GM18861 (cell line): ENCODE measurements at regions not wholly inside any gene's neighbourhood (a gene's known extent, or its start where the extent isn't known, plus 50 kb on each side); places are given as distances from the start of the nearest gene placed in this dataset.

Experiments used
- ATAC-seq: cut with Tn5 transposase; IDR thresholded peaks from one replicate; pipeline ENCODE4 v1.9.1; 2021; ENCODE audit not compliant: unreplicated experiment

- ATAC-seq: no peak
Observed at GRCh38 chr5:93278896-93279295, 302.1 kb downstream of the NR2F1-AS1 start.

DNA sequence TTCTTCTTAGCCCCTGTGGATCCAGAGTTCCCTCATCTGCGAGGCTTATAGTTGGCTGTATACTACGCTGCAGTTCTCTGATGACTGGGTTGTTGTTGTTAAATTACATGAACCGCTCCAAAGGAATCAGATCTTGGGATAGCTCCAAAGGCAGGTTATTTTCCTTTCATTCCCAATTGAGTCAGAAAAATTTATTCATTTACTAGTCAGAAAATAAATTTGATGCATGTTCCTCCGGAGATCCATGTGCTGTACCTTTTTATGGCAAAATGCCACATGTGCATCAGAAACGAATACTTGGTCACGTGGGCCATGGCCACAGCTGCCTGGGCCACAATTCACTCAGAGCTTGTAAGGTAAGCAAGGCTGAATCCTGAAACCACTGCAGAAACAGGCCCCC lies 304.0 kb downstream of the NR2F1-AS1 start:
- ATAC-seq: no peak

- no peak for ATAC-seq
Observed at GRCh38 chr5:93275376-93275775, 305.6 kb downstream of the NR2F1-AS1 start.

DNA sequence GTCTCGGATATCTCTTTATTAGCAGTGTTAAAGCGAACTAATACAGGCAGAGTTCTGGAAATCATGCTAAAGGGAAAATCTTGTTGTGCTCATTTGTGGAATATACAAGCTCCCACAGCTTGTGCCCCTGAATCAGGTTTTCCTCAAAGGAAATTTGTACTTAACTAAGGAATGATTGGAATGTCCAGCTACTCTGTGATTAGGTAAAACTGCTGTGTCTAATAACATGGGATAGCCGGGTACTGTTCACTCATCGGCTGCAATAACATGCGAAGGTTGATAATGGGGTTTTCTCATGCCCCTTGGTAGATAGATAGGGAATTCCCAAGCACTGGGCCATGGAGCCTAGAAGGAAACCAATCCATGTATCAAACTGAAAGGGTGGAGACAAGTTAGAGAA lies 306.7 kb downstream of the NR2F1-AS1 start:
- ATAC-seq: no peak

DNA sequence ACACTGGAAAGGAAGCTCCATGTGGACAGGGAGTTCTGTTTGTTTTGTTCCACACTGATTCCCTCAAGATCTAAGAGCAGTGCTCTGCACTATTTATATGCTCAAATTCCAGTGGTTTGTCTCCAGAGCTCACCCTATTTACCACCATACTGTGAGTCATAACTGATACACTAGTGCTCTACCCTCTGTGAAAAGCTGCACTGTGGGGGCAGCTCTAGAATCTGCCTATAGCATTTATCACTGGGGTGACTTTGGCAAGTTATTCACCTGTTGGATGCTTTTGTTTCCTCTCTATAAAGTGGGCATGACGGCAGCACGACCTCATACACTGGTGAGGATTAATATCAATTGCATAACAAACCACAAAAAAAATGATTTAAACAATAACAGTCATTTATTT lies 307.8 kb downstream of the NR2F1-AS1 start:
- no peak for ATAC-seq

- ATAC-seq: no peak
Observed at GRCh38 chr5:93272108-93272507, 308.9 kb downstream of the NR2F1-AS1 start.

GRCh38 chr5:93267736-93268135 lies 313.3 kb downstream of the NR2F1-AS1 start:
- ATAC-seq: no peak

GRCh38 chr5:93267276-93267675 lies 313.7 kb downstream of the NR2F1-AS1 start:
- ATAC-seq: no peak

GRCh38 chr5:93257616-93258015 lies 323.4 kb downstream of the NR2F1-AS1 start:
- no peak for ATAC-seq

- ATAC-seq: no peak
Observed at GRCh38 chr5:93255796-93256195, 325.2 kb downstream of the NR2F1-AS1 start.

DNA sequence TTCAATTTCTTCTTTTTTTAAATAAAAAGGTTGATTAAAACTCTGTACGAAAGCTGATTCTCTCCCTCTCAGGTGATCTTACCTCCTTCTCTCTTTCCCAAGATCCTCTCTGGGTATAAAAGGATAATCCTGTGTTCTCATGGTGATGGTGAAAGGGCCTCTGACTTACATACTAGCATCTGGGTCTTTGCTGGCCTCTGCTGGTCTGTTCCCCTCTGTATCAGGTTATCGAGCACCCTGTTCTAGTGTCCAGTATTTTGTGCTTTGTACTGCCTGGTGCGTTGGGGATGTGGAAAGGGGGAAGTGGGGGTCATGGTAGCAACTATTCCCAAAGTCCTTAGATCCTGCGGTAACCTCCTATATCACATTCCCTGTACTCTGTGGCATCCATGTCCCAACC lies 328.9 kb downstream of the NR2F1-AS1 start:
- no peak for ATAC-seq

DNA sequence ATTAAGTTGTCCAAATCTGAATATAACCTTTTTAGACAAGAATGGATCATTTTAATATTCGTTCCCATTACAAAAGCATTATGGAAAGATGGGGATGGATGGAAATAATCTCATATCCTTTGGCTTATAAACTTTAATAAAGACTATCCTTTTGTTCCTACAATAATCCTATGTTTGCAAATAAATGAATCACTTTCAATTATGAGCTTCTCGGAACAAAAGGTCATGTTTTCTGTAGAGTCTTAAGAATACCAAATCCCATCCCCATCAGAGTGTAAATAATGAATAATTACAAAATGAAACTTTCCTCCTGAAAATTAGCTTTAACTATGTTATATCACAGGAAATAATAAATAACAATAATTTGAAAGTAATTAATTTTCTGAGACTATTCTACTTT lies 329.7 kb downstream of the NR2F1-AS1 start:
- no peak for ATAC-seq

DNA sequence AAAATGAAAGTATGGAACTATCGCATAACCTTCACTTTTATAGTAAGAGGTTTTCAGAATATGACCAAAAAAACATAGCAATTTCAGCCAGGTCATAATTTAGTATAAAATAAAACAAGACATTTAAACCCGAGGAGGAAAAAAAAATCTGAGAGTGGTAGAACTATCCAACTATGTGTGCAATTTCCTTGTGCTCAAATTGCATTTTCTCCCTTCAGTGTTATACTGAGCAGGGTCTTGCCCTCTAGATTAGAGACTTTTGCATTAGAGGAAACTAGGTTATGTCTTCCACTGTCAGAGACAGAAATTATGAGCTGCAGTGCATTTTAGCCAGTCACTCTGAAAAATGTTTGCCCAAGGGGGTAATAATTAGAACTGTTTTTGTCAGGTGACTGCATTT lies 330.6 kb downstream of the NR2F1-AS1 start:
- no peak for ATAC-seq

DNA sequence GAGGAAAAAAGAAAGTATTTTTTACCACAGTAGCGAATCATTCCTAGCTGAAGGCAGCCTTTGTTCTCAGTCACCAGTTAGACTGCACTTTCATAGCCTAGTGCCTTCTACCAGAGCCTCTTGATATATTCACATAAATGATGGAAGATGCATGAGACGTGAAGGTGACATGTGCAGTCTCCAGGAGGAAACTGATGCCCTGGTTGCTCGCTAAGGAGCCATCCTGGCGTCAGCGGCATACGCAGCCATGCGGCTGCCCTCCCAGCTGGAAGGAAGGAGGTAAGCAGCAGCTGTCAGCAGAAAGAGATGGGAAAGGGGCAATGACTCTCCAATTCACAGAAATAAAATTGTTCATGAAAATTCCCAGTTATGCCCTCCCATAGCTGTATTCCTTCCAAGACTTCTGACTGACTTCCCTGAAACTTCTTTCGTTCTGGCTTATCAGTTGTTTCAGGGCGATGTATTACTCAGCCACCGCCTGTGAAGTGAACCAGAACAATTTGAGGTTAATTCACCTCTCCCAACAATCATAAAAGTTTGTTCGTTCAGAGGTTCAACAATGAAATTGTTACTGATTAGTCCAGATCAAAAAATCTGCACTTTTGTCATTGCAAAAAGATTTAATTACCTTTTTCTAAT lies 331.2 kb downstream of the NR2F1-AS1 start:
- ATAC-seq: no peak

DNA sequence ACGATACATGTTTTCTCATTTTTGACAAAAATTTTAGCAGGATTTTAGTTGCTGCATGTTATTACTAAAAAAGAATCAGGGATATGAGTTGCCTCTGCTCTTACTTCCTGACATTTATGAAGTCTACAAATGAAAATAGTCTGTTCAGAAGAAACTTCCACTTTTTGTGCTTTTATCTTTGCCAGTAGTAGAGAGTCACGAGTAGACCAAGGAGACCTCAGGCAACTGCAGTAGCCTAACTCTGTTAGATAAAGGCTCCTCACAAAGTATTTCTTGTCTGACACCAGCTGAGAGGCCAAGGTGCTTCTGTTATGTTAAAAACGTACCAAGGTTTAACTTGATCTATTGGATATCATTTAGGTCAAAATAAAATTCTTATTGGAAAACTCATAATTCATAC lies 333.9 kb downstream of the NR2F1-AS1 start:
- ATAC-seq: no peak

GRCh38 chr5:93246090-93246855 lies 334.7 kb downstream of the NR2F1-AS1 start:
- ATAC-seq: no peak

- no peak for ATAC-seq
Observed at GRCh38 chr5:93245226-93245625, 335.8 kb downstream of the NR2F1-AS1 start.

DNA sequence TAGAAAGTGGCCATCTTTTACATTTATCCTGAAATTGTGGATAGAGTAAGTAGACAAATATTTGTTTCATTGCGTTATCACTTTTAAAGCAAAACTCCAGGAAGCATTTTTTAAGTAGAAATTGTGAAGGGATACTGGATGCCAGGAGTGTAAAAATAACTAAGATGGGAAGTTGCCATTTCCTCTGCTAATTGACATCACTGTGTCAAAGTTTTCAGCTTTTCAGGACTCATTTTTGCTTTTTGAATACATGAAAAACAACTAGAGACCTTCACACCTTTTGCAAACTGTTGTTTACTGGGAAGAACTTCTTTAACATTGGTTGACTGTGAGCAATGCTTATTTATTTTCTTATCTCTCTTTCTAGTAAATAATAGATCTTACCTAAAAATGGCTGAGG lies 337.5 kb downstream of the NR2F1-AS1 start:
- ATAC-seq: no peak

DNA sequence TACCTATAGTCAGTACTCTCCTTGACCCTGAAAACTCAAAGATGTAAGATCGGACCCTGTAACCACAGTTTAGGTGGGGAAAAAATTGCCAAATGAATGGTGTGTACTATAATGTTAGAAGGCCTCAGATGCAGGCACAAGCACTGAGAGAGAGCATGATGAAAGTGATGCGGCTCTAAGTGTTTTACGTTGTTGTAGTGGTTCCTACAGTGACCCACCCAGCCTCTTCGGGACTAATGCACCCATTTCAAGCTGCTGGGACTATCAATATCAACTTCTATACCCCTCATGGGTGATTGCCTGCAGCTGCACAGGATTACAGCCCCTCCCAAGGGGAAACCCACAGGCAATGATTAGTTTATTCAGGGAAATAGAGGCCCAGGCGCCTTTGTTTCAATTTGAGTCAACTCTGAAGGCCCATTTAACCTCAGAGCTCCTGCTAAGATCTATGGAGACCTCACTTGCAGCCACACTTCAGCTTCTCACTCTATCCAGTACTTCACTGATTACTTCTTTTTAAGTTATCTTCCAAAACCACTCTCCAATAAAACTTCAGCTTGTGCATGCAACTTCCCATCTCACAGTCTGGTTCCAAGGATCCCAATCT lies 340.7 kb downstream of the NR2F1-AS1 start:
- no peak for ATAC-seq

DNA sequence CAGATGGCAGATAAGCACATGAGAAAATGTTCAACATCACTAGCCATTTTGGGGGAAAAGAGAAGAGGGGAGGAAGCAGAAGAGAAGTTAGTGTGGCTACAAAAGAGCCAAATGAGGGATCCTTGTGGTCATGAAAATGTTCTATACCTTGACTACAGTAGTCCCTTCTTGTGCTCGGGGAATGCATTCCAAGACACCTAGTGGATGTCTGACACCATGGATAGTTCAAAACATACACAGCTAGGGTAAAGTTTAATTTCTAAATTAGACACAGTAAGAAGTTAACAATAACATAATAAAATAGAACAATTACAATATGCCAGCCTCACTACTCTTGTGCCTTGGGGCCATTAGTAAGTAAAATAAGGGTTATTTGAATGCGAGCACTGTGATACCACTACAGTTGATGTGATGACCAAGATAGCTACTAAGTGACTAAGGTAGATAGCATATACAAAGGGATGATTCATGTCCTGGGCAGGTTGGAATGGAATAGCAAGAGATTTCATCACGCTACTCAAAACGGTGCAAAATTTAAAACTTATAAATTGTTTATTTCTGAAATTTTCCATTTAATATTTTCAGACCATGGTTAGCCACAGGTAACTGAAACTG lies 344.1 kb downstream of the NR2F1-AS1 start:
- no peak for ATAC-seq

- ATAC-seq: no peak
Observed at GRCh38 chr5:93235761-93236160, 345.3 kb downstream of the NR2F1-AS1 start.

DNA sequence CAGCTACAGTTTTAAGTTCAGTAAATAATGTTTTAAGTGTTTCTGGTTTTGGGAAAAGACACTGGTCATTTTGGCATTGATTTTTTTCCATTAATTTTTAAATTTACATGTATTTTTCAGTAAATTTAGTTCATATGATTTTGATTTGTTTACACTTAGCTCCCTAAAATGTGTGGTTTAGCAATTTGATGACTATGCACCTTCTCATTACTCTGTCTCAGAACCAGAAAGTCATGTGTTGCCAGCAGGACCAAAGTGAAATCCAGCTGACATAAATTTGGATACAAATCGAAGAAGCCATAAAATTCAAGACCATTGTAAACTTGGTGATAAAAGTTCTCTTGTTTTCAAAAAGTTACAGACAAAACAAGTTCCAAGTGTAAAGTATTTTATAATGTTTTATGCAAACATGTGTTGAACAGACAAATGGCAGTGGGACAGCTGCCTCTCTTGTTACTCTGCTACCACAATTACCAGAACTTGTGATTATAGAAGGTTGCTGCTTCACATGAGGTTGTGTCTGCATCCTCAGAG lies 354.8 kb downstream of the NR2F1-AS1 start:
- ATAC-seq: no peak
